ENCODE measurements at regions not wholly inside any gene's neighbourhood (a gene's known extent, or its start where the extent isn't known, plus 50 kb on each side); places are given as distances from the start of the nearest gene placed in this dataset.

GRCh38 chr13:76210262-76210661 lies 574.1 kb downstream of the LMO7 start:
- no peak for DNase-seq (ENCODE audit: low spot score)

- no peak for DNase-seq (ENCODE audit: low spot score)
Observed at GRCh38 chr13:76198568-76199163, 562.5 kb downstream of the LMO7 start.

- no peak for DNase-seq (ENCODE audit: low spot score)
Observed at GRCh38 chr13:76189882-76190519, 553.9 kb downstream of the LMO7 start.

GRCh38 chr13:76175961-76176725 lies 540.0 kb downstream of the LMO7 start:
- no peak for DNase-seq (ENCODE audit: low spot score)

- DNase-seq (ENCODE audit: low spot score): no peak
Observed at GRCh38 chr13:76168661-76169060, 532.5 kb downstream of the LMO7 start.

GRCh38 chr13:76164290-76164689 lies 528.2 kb downstream of the LMO7 start:
- DNase-seq (ENCODE audit: low spot score): no peak

GRCh38 chr13:76163761-76164160 lies 527.6 kb downstream of the LMO7 start:
- no peak for DNase-seq (ENCODE audit: low spot score)

- DNase-seq (ENCODE audit: low spot score): no peak
Observed at GRCh38 chr13:76160961-76161925, 525.1 kb downstream of the LMO7 start.

GRCh38 chr13:76160506-76160905 lies 524.4 kb downstream of the LMO7 start:
- no peak for DNase-seq (ENCODE audit: low spot score)

- no peak for DNase-seq (ENCODE audit: low spot score)
Observed at GRCh38 chr13:76157926-76158325, 521.8 kb downstream of the LMO7 start.

- DNase-seq (ENCODE audit: low spot score): no peak
Observed at GRCh38 chr13:76153239-76153638, 517.1 kb downstream of the LMO7 start.

- DNase-seq (ENCODE audit: low spot score): peak; percentile 86
Observed at GRCh38 chr13:76148926-76149325, 512.8 kb downstream of the LMO7 start.

- no peak for DNase-seq (ENCODE audit: low spot score)
Observed at GRCh38 chr13:76148374-76148773, 512.2 kb downstream of the LMO7 start.

GRCh38 chr13:76132532-76132931 lies 496.4 kb downstream of the LMO7 start:
- DNase-seq (ENCODE audit: low spot score): no peak

GRCh38 chr13:76131551-76131950 lies 495.4 kb downstream of the LMO7 start:
- no peak for DNase-seq (ENCODE audit: low spot score)

GRCh38 chr13:76129305-76130000 lies 493.3 kb downstream of the LMO7 start:
- no peak for DNase-seq (ENCODE audit: low spot score)

GRCh38 chr13:76127922-76128321 lies 491.8 kb downstream of the LMO7 start:
- DNase-seq (ENCODE audit: low spot score): no peak

GRCh38 chr13:76123548-76123947 lies 487.4 kb downstream of the LMO7 start:
- DNase-seq (ENCODE audit: low spot score): no peak

- DNase-seq (ENCODE audit: low spot score): no peak
Observed at GRCh38 chr13:76116751-76117360, 480.7 kb downstream of the LMO7 start.

- no peak for DNase-seq (ENCODE audit: low spot score)
Observed at GRCh38 chr13:76106763-76107162, 470.6 kb downstream of the LMO7 start.

GRCh38 chr13:76094645-76095044 lies 458.5 kb downstream of the LMO7 start:
- no peak for DNase-seq (ENCODE audit: low spot score)

Measured in AG08395 (cell line).